Fibroblast of mammary gland (primary cell): ENCODE measurements at regions not wholly inside any gene's neighbourhood (a gene's known extent, or its start where the extent isn't known, plus 50 kb on each side); places are given as distances from the start of the nearest gene placed in this dataset.

Source experiments
- DNase-seq: peaks from one replicate; pipeline ENCODE4 v3.0.0-alpha.2; 2010; ENCODE audit warnings: low read depth
- H3K4me3 ChIP-seq: 2 replicates; pipeline ENCODE4 v1.5.1; 2011; ENCODE audit warnings: low read depth, mild to moderate bottlenecking, low read length, moderate library complexity; ENCODE audit not compliant: control insufficient read depth
- TF ChIP-seq, protein P1 (sequence below): conservative IDR thresholded peaks from 2 replicates; pipeline ENCODE4 v1.5.1; 2011; ENCODE audit warnings: low read depth, low read length, inconsistent platforms; ENCODE audit not compliant: control insufficient read depth, insufficient read depth

DNA sequence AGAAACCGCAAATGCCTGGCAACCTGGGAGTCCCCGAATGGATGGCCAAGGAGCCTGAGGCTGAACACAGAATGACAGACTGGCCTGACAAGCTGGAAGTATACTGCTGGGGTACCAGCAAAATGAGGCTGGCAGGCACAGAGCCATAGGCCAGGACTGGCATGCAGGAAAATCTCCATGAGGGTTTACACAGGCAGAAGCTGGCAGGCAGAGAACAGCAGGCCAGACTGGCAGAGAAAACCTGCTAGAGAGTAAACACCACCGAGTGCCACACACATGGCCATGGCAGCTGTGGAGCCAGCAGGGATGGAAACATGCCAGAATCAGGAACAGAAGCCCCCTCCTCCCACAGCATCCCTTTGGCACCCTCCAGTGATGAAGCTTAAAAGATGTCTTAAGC, 63.4 kb downstream of the CRPPA start:
- TF ChIP-seq, protein P1, sequence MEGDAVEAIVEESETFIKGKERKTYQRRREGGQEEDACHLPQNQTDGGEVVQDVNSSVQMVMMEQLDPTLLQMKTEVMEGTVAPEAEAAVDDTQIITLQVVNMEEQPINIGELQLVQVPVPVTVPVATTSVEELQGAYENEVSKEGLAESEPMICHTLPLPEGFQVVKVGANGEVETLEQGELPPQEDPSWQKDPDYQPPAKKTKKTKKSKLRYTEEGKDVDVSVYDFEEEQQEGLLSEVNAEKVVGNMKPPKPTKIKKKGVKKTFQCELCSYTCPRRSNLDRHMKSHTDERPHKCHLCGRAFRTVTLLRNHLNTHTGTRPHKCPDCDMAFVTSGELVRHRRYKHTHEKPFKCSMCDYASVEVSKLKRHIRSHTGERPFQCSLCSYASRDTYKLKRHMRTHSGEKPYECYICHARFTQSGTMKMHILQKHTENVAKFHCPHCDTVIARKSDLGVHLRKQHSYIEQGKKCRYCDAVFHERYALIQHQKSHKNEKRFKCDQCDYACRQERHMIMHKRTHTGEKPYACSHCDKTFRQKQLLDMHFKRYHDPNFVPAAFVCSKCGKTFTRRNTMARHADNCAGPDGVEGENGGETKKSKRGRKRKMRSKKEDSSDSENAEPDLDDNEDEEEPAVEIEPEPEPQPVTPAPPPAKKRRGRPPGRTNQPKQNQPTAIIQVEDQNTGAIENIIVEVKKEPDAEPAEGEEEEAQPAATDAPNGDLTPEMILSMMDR, result no peak
- DNase-seq, result no peak
- no peak overlapping the region for H3K4me3 ChIP-seq

DNA sequence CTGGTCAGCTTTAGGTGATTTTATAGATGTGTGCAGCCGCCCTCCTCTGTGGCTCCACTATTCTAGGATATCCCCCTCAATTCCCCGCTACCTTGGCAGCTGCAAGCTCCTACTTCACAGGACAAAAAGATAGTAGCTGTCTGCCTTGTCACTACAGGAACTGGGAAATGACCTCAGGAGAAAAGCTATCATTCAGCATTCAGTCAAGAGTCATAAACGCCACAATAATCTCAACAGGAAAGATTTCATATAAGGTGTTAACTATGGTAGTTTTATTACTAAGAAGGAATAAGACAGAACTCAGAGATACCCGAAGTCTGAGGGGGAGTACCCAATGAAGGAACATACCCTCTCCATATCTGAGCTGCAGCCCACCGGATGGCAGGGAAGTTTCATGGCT, 63.9 kb downstream of the CRPPA start:
- no peak for DNase-seq
- TF ChIP-seq, protein P1, result no peak
- H3K4me3 ChIP-seq, result no peak overlapping the region

DNA sequence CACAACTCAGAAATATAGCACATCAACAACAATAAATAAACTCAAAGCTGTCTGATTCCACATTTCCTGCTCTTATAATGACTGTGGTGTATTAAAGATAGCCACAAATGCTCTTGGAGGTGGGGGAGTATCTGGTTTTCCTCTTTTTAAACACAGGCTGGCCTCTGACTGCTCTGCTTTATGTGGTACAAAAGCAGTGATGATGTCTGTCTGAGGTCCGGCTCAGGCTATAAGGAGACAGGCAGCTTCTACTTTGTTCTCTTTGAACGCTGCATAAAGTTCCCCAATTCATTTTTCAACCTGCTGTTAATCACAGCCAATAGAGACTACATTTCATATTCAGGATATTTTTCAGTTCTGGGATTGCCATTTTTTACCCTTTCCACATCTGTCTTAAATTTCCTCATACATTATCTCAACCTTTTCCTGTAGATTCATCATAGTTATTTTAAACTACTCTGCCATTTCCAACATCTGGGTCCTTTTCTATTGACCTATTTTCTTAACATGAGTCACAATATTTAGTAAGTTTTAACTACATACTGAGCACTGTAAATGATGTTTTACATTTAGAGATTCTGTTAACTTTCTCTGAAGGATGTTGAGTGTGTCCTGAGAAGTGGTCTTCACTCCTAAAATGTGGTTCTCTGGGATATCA, 64.9 kb downstream of the CRPPA start:
- H3K4me3 ChIP-seq, result no peak overlapping the region
- TF ChIP-seq, protein P1, result no peak
- DNase-seq, result peak; percentile 77

DNA sequence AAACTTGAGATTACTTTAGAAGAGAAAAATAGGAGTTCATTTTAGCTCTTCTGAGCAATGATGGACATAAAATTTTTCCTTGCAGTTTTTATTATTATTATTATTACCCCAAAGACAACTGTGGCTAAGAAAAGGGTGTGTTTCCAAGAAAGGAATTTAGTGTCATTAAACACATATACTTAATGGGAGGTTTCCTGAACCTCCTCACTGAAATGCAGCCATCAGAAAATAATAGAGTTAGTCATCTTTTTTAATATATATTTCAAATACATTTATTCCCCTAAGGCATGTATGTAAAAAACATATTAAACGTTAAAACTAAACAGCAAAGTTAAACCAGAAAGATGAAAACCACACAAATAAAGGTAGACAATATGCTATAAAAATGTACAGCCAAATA, 66.8 kb downstream of the CRPPA start:
- DNase-seq, result no peak
- TF ChIP-seq, protein P1, result no peak
- H3K4me3 ChIP-seq, result no peak overlapping the region

DNA sequence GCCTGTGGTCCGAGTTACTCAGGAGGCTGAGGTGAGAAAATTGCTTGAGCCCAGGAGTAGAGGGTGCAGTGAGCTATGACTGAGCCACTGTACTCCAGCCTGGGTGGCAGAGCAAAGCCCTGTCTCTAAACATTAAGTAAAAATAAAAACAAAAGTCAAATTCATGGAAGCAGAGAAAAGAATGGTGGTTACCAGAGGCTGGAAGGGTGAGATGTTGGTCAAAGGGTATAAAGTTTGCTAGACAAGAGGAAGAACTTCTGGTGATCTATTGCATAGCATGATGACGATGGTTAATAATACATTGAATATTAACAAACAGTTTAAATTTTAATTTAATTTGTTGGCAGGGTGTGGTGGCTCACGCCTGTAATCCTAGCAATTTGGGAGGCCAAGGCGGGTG, 68.1 kb downstream of the CRPPA start:
- no peak overlapping the region for H3K4me3 ChIP-seq
- no peak for DNase-seq
- TF ChIP-seq, protein P1, result no peak

DNA sequence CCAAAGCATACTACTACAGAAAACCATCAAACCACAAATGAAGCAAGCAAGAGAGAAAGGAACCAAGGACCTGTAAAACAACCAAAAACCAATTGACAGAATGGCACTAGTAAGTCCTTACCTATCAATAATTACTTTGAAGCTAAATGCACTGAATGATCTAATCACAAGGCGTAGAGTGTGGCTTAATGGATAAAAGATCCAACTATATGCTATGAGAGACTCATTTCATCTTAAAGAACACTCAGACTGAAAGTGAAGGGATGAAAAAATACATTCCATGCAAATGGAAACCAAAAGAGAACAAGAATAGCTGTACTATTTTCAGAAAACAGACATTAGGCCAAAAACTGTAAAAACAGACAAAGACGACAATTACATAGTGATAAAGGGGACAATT, 70.7 kb downstream of the CRPPA start:
- TF ChIP-seq, protein P1, result no peak
- DNase-seq, result no peak
- H3K4me3 ChIP-seq, result no peak overlapping the region

DNA sequence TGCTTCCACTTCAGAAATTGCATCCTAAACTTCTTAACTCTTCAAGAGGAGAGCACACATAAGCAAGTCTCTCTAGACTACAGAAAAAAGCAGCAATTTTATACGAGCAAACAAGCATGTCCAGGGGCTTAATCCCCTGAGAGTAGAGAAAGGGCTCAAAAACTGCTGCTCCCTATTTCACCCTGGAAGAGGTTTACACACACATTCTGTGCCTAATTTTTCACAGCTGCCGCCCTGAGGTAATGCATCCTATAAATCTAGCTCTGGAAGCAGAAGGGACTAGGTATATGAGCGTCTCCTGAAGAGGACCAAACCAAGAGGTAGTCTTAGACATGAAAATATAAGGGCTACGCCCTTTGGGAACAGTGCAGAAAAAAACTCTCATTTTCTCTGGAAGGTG, 73.1 kb downstream of the CRPPA start:
- DNase-seq, result no peak
- TF ChIP-seq, protein P1, result no peak
- H3K4me3 ChIP-seq, result no peak overlapping the region
